ENCODE measurements at regions not wholly inside any gene's neighbourhood (a gene's known extent, or its start where the extent isn't known, plus 50 kb on each side); places are given as distances from the start of the nearest gene placed in this dataset.

DNA sequence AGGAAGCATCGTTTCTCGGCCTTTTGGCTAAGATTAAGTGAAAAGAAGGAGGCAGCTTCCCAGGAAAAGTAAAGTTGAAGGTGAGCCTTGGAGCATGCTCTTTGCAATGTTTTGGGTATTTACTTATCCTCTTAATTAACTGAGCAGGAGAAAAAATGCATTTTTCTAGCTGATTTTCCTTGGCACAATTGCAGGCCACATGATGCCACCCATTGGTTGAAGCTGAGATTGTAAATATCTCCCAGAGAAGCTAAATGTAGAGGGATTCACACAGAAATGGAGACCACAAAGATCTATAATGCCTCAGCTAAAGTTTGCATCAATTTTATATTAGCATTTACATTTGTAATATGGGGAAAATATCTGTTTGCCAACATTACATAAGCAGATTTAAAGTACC lies 294.1 kb downstream of the KCNS3 start:
- DNase-seq = no peak

DNA sequence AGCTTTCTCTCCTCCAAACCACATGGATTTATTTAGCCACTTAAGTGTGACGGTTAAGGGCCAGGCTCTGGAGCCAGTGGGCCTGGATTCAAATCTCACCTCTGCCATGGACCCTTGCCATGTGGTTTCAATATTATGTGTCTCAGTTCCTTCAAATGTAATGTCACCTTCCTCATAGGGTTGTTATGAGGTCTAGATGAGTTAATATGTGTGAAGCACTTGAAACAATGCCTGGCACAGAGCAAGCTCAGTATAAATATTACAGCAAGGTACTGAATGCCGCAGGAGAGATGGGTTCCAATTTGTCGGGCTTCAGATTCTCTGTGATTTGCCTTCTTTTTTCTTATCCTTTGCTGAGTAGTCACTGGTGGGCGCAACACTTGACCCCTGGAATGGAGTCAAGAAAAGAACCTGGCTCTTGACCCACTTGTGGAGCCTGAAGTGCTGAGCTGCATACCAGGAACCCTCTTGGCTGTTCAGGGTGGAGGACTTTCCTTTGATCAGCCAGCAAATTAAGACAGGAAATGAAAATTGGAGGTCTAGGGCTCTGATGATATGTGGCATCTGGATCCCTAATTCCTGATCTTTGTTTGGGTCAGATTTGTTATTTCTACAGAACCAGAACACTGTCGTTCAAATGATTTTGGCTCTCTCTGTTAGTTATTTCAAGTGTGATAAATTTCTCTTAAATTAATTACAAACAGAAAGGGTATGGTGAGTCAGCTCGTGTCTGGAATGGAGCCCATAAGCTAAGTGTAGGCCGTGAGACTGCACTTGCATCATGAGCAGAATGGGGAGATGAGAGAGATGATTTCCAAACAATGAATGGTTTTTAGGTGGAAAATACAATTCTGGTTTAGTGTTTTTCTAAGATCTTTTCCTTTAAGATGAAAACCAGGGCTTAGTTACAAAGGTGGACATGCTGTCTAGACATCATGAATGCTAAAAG lies 293.0 kb downstream of the KCNS3 start:
- no peak for DNase-seq

DNA sequence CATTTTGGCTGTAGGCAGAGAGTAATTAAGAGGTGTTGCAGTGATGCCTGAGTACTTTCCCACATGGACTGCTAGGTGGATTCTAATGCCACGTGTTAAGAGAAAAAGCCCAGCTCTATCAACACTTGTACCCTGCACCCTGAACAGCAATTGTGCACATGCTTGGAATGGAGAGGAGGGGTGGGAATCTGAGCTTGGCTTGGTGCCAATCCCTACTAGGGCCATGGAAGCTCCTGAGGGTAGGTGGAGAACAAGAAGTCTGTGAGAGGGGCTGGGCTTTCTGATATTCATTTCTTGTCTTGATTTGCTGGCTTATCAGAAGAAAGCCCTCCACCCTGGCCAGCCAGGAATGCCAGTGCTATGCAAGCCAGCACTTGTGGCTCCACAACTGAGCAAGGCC lies 292.2 kb downstream of the KCNS3 start:
- peak; percentile 2 for DNase-seq

DNA sequence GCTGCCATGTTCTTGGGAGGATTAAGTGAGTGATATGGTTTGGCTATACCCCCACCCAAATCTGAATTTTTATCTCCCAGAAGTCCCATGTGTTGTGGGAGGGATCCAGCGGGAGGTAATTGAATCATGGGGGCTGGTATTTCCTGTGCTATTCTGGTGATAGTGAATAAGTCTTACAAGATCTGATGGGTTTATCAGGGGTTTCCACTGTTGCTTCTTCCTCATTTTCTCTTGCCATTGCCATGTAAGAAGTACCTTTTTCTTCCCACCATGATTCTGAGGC lies 291.4 kb downstream of the KCNS3 start:
- DNase-seq = no peak

DNA sequence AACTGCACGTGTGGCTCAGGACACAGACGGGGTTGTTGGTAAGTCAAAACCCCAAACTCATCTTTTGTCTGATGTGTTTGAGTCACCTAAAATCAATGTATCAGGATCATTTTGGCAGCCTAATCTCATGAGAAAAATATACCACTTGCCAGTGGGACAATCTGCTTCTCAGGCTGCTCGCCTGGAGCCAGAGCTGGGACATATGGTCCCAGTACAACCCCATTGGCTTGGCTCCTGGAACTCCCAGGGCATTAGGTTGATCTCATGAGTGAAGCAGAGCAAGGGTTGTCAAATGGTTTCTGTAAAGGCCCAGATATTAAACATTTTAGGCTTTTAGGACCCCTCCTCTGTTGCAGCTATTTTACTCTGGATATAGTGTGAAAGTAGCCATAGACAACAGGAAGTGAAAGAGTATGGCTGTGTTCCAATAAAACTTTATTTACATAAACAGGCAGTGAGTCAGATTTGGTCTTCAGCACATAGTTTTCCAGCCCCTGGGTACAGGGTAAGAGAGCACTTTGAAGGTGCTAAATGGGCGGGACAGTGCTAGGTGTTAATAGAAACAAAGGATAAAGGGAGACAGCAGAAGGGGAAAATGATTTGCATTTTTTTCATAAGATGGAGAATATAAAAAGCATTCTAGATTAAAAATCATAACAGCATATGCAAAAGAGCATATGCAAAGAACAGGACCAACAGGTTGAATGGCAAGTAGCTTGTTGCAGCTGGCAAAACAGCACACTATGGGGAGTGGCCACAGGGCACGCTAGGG lies 290.8 kb downstream of the KCNS3 start:
- DNase-seq = no peak

DNA sequence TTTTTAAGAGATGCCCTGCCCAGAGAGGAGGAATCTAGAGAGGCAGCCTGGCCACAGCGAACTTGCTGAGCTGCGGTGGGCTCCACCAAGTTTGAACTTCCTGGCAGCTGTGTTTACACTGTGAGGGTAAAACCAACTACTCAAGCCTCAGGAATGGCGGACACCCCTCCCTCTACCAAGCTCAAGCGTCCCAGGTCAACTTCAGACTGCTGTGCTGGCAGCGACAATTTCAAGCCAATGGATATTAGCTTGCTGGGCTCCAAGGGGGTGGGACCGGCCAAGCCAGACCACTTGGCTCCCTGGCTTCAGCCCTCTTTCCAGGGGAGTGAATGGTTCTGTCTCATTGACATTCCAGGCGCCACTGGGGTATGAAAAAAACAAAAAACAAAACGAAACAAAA lies 289.4 kb downstream of the KCNS3 start:
- DNase-seq = no peak

DNA sequence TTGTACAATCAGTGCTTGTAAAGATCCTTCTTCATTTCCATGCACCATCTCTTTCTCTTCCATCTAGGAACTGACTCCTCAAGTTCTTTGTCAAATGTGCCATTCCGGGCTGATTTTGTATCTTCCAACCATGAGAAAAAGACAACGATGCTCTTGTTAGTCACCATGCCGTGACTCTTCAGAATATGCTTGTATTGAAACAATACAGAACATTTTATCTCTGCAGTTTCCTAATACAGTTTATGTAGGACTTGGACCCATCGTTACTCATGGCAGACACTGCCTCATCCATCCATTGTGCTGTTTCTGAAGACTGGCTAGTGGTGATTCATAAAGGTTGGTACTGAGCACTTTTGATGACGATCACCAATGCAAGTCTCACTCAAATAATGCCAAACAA lies 283.2 kb downstream of the KCNS3 start:
- DNase-seq = no peak

DNA sequence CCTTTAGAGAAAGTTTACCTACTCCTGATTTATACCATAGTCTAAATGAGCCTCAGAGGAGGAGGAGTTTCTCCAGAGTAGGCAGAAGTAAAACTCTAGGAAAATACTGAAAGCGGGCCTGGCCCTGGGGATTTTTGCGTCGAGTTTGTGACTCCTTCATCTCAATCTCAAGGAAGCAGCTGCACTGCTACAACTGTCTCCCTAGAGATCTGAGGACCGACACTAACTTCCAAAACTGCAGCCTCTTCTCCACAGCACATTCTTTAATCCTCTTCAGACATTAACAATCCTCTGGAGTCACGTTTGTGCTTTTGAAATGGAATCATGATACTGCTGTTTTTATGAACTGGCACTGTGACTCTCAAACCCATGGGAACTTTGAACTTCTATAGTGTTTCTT lies 281.4 kb downstream of the KCNS3 start:
- no peak for DNase-seq

DNA sequence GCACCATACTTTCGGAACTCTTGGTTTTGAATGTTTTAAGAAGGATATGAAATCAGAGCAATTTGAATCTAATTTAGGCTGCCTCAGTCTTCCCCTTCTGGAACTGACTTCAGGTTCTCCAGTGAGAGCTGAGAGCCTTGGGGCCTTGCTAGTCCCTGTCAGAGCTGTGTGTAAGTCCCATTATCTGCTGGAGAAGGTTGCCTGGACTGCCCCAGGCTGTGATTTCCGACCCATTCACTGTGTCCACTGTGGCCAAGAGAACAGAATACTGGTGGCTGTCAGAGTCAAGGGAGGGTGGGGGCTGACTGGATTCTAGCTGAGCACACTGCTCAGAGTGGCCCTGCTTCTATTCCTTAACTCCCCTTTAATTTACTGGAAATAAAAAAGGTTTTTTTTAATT lies 278.0 kb downstream of the KCNS3 start:
- DNase-seq = no peak

DNA sequence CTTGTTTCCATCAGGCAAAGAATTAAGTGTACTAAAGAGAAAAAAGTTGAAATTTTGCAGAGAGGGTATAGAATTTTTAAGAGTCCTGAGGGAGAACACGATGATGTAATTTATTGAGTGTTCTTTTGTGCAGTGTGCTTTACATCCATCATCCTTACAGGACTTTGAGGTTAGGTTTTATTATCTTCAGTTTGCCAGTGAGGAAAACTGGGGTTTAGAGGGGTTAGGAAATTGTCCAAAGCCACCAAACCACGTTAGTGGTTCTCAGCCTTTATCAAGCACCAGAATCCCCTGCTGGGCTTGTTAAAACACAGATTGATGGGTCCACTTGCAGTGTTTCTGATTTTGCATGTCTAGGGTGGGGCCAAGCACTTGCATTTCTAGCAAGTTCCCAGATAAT lies 277.5 kb downstream of the KCNS3 start:
- DNase-seq = no peak

DNA sequence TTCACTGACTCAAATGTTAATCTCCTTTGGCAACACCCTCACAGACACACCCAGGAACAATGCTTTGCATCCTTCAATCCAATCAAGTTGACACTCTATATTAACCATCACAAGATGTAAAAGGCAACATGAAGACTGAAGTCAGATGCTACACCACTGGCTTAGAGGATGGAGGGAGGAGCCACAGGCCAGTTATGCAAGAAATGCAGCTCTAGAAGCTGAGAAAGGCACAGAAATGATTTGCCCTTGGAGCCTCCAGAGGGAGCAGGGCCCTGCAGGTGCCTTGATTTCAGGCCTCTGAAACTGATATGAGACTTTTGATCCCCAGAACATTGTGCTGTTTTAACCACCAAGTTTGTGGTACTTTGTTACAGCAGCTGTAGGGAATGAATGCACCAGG lies 276.3 kb downstream of the KCNS3 start:
- no peak for DNase-seq

DNA sequence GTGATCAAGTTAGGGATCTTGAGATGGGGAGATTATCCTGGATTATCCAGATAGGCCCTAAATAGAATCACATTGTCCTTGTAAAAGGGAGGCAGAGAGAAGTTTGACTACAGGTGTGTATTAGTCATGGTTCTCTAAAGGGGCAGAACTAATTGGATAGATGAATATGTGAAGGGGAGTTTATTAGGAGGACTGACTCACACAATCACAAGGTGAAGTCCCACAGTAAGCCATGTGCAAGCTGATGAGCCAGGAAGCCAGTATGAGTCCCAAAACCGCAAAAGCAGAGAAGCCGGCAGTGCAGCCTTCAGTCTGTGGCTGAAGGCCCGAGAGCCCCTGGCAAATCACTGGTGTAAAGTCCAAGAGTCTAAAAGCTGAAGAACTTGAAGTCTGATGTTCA lies 275.8 kb downstream of the KCNS3 start:
- DNase-seq = no peak

DNA sequence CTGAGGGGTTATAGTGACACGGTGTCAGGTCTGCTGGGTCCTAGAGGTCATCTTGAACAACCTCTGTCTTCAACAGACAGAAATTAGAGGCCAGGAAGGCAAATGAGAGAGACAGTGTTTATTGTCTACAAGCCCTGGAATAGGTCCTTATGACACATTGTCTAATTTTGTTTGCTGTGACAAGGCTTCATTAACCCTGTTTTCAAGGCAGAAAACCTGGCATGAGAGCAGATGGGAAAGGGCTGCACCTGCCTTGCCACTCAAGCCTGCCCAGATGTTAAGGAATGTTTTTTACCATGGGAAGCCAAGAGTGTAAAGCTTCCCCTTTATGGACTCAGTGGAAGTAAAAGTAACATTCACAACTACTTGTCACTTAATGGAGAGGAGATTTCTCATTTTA lies 275.3 kb downstream of the KCNS3 start:
- DNase-seq = no peak

DNA sequence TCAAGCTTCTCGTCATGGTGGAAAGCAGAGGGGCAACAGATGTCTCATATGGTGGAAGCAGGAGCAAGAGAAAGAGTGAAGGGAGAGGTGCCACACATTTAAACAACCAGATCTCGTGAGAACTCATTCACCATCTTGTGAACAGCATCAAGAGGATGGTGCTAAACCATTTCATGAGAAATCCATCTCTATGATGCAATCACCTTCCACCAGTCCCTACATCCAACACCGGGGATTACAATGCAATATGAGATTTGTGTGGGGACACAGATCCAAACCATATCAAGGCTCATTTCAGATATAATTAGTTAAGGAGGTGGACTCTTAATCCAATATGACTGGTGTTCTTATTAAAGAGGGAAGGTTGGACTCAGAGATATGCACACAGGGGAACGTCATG lies 272.8 kb downstream of the KCNS3 start:
- DNase-seq = no peak

DNA sequence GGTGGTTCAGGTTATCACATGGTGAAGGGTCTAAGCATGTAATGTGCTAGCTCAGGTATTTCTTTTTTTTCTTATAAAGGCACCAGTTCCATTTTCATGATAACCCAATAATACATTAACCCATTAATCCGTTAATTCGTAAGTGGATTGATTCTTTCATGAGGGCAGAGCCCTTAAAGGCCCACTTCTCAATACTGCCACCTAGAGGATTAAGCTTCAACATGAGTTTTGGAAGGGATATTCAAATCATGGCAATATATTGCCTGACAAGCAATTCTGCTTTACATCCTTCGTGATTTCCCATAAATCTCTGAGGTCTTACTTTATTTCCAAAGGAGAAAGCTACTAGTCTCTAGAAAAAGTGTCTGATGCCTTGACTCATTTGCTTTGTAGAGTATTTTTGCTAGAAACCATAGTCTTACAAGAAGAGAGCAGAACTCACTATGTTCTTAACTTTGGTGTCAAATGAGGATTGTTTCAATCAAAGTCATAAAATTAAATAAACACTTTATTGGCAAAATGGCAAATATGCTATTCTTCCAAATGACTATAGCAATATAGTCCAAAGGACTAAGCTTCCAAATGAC lies 271.3 kb downstream of the KCNS3 start:
- peak; percentile 23 for DNase-seq

DNA sequence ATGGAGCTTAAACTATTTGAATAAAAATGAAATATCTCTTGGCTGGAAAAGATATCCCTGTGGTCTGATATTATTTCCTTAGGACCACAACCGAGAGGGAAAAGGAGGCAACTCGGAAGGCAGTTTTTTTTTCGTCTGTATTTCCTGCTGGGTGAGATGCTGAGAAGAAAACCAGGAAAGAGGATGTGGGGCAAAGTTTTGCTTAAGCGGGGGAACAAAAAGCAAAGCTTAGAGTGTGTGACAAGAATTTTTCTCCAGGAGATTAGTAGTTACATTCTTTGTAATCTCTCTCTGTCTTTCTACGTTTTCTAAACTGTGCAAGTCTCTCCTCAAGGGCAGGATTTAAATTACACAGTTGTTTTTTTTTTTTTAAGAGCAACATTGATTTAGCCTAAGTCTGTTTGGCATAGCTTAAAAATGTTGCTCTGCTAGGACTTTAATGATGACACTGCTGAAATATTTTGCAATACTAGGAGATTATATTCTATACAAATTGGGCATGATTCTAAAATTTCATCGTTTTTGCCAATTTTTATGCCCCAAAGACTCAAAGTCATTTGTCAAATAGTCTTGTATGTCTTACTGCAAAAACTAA lies 258.5 kb downstream of the KCNS3 start:
- DNase-seq = no peak

DNA sequence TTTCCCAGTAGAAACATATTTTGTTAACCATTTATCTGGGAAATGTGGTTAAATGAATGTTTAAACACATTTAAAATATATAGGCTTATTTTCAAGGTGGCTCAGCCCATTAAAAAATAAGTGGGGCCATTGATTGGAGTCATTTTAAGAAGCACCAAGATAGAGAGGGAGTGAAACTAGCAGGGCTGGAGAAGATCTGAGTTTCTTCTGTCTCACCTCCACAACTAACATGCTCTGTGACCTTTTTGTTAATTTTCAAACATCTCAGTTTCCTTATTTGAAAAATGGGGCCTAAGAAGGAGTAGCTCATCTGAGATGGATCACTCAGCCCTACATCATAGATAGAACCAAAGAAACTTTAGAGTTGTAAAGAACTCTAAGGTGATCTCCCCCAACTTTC lies 254.8 kb downstream of the KCNS3 start:
- no peak for DNase-seq

DNA sequence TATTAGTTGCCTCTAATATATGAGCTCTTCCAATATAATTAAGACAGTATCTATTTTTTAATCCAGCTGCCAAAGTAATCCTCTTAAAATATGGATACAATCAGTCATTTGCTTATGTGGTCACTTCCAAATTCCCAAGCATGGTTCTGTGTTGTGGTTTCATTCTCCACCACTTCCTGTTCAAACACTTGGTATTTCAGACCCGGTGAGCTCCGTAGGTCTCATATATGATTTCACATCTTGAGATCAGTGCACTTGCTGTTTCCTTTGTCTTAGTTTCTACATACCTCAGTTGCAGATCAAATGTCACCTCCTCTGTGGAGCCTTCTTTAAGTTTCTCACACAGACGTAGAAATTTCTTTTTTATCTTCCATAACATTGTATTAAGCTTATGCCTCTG lies 254.2 kb downstream of the KCNS3 start:
- no peak for DNase-seq

DNA sequence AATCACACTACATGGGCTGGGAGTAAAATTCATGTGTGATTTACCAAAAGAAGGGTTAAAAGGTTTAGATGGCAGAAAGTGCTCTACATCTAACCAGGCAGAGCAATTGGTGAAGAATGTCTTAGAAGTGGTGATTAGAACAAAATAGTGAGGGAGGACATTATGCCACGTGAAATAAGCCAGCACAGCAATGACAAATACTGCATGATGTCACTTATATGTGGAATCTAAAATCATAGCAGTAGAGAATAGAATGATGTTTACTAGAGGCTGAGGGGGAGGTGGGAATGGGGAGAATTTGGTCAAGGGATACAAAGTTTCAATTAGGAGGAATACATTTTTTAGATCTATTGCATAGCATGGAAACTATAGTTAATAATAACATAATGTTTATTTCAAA lies 253.3 kb downstream of the KCNS3 start:
- no peak for DNase-seq

DNA sequence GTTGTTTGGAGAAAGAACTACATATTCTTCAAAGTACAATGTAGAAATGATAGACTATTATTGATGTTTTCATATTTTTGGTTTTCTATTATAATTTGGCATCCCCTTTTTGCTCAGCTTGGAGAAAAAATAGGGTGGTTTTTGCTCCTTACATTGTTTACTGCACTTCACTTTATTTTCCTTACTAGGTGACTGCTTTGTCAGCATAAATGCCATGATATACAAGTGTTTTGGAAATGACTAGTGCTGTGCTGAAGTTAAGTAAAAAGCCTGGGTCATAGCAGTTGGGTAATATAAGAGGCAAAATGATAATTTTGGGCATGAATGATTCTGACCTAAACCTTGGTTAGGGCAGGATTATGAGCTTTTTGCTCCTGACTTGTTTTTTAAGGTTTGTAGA lies 250.9 kb downstream of the KCNS3 start:
- no peak for DNase-seq

DNA sequence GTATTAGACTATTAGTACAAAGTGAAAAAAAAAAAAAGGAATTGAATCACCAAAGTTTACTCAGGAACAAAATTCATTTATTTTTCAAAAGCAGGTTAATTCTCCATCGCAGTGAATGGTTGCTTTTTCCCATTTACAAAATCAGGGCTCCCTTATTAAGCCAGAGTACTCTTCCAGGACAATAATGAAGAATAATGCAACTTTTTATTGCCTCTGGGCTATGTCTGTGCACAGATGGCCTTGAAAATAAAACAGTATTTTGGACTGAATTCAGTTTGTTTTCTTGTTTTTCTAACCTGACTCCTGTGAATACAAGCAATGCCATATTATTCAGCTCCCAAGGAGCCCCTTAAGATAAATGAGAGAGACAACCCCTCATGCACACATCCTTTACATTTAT lies 246.8 kb downstream of the KCNS3 start:
- no peak for DNase-seq

DNA sequence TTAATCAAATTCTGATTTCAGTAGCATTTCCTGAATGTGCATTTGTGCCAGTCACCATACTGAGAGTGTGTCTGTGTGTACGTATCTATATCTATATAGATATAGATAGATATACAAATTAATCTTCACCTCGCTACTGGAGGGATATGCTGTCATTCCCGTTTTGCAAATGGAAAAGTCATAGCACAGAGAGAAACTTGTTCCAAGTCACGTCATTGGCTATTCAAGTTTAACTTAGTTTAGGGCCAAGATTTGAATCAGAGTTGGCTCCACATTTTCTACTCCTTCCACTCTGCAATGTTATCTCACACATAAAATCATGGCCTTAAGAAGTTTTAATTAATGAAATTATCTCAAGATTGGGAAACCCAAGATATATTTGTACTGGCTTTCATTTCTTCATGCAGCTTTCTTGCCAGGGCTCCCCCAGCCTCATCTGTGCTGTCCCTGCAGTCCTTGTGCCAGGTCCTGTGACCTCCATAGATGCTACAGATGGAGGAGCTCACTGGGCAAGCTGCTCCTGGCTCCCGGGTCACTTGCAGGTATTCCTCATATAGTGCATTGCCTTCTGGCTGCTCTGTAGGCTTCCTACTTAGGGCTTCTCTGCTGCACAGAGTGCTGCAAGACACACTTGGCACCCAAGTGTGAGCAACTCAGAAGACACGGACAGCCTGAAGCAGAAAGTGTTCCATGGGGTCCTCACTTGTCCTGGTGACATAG lies 245.8 kb downstream of the KCNS3 start:
- DNase-seq = no peak

DNA sequence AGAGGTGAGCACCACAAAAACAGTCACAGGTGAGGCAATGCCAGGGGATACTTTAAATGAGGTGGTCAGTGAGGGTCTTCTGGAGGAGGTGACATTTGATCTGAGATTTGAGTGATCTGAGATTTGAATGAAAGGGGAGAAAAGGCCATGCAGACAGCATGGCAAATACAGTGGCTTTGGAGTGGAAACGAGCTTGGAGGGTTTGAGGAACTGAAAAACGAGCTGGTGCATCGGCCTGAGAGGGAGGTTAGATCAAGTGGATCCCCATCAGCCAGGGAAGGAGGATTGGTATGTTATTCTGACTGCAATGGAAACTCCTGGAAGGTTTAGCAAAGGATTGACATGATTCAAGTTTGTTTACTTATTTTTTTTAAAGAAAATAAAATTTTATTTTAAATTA lies 245.1 kb downstream of the KCNS3 start:
- DNase-seq = no peak

Data from NCI-H1092 treated with DMSO at 0.1 percent for 48 hours (cell line).